Fibroblast of upper back skin (primary cell): ENCODE measurements at regions not wholly inside any gene's neighbourhood (a gene's known extent, or its start where the extent isn't known, plus 50 kb on each side); places are given as distances from the start of the nearest gene placed in this dataset.
"Not testable (repeated sequence)": the region's sequence is repeated elsewhere in the genome, so short reads cannot be mapped to it uniquely, and the experiment has no call there.

Experiments
- DNase-seq: peaks from one replicate; pipeline ENCODE4 v3.0.0-alpha.2; 2013

GRCh38 chr4:1558205-1558604, 125.9 kb downstream of the FAM53A start:
- no peak for DNase-seq

GRCh38 chr4:1557221-1557597, 126.9 kb downstream of the FAM53A start:
- DNase-seq, result no peak

- DNase-seq, result no peak
Observed at GRCh38 chr4:1556541-1557220, 127.4 kb downstream of the FAM53A start.

- no peak for DNase-seq
Observed at GRCh38 chr4:1554876-1555265, 129.2 kb downstream of the FAM53A start.

- no peak for DNase-seq
Observed at GRCh38 chr4:1554246-1554875, 129.8 kb downstream of the FAM53A start.

GRCh38 chr4:1553365-1553764, 130.7 kb downstream of the FAM53A start:
- no peak for DNase-seq

- DNase-seq, result no peak
Observed at GRCh38 chr4:1552451-1552850, 131.7 kb downstream of the FAM53A start.

- no peak for DNase-seq
Observed at GRCh38 chr4:1551211-1551610, 132.9 kb downstream of the FAM53A start.

- no peak for DNase-seq
Observed at GRCh38 chr4:1550122-1551070, 133.7 kb downstream of the FAM53A start.

GRCh38 chr4:1549638-1550035, 134.5 kb downstream of the FAM53A start:
- no peak for DNase-seq

GRCh38 chr4:1548827-1549637, 135.1 kb downstream of the FAM53A start:
- peak; percentile 12 for DNase-seq

GRCh38 chr4:1547856-1548826, 136.0 kb downstream of the FAM53A start:
- DNase-seq, result no peak

- no peak for DNase-seq
Observed at GRCh38 chr4:1547131-1547855, 136.8 kb downstream of the FAM53A start.

- DNase-seq, result no peak
Observed at GRCh38 chr4:1544861-1545281, 138.6 kb upstream of the NKX1-1 start.

GRCh38 chr4:1544435-1544834, 138.2 kb upstream of the NKX1-1 start:
- DNase-seq, result not testable (repeated sequence)

GRCh38 chr4:1543976-1544375, 137.7 kb upstream of the NKX1-1 start:
- DNase-seq, result no peak

- DNase-seq, result no peak
Observed at GRCh38 chr4:1543561-1543960, 137.3 kb upstream of the NKX1-1 start.

GRCh38 chr4:1542516-1543320, 136.5 kb upstream of the NKX1-1 start:
- no peak for DNase-seq

- no peak for DNase-seq
Observed at GRCh38 chr4:1542226-1542490, 135.9 kb upstream of the NKX1-1 start.
